HL-60 (cell line): ENCODE measurements at regions not wholly inside any gene's neighbourhood (a gene's known extent, or its start where the extent isn't known, plus 50 kb on each side); places are given as distances from the start of the nearest gene placed in this dataset.

ENCODE experiments used
- TF ChIP-seq, protein P1 (sequence below): IDR thresholded peaks from one replicate; pipeline ENCODE4 v1.5.1; 2011; ENCODE audit warnings: low read length, control low read depth, inconsistent platforms; ENCODE audit not compliant: insufficient read depth
- TF ChIP-seq, protein P2 (sequence below): IDR thresholded peaks from 2 replicates; pipeline ENCODE4 v1.6.1; 2012; ENCODE audit warnings: low read depth; ENCODE audit not compliant: insufficient replicate concordance

DNA sequence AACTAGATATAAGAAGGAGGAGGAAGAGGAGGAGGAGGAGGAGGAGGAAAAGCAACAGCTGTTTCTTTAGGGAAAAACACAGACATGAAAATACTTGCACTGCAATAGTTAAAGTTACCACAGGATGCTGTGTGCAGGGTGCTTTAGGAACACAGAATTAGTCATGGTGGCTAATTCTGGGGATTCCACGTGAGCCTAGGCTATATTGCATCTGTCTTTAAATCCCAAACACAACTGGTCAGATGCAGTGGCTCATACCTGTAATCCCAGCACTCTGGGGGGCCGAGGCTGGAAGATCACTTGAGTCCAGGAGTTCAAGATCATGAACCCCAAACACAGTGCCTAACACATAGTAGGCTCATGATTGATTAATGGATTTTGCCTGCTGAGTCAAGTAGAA is 155.3 kb upstream of the C16orf82 start:
- TF ChIP-seq, protein P1, sequence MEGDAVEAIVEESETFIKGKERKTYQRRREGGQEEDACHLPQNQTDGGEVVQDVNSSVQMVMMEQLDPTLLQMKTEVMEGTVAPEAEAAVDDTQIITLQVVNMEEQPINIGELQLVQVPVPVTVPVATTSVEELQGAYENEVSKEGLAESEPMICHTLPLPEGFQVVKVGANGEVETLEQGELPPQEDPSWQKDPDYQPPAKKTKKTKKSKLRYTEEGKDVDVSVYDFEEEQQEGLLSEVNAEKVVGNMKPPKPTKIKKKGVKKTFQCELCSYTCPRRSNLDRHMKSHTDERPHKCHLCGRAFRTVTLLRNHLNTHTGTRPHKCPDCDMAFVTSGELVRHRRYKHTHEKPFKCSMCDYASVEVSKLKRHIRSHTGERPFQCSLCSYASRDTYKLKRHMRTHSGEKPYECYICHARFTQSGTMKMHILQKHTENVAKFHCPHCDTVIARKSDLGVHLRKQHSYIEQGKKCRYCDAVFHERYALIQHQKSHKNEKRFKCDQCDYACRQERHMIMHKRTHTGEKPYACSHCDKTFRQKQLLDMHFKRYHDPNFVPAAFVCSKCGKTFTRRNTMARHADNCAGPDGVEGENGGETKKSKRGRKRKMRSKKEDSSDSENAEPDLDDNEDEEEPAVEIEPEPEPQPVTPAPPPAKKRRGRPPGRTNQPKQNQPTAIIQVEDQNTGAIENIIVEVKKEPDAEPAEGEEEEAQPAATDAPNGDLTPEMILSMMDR: no peak
- TF ChIP-seq, protein P2, sequence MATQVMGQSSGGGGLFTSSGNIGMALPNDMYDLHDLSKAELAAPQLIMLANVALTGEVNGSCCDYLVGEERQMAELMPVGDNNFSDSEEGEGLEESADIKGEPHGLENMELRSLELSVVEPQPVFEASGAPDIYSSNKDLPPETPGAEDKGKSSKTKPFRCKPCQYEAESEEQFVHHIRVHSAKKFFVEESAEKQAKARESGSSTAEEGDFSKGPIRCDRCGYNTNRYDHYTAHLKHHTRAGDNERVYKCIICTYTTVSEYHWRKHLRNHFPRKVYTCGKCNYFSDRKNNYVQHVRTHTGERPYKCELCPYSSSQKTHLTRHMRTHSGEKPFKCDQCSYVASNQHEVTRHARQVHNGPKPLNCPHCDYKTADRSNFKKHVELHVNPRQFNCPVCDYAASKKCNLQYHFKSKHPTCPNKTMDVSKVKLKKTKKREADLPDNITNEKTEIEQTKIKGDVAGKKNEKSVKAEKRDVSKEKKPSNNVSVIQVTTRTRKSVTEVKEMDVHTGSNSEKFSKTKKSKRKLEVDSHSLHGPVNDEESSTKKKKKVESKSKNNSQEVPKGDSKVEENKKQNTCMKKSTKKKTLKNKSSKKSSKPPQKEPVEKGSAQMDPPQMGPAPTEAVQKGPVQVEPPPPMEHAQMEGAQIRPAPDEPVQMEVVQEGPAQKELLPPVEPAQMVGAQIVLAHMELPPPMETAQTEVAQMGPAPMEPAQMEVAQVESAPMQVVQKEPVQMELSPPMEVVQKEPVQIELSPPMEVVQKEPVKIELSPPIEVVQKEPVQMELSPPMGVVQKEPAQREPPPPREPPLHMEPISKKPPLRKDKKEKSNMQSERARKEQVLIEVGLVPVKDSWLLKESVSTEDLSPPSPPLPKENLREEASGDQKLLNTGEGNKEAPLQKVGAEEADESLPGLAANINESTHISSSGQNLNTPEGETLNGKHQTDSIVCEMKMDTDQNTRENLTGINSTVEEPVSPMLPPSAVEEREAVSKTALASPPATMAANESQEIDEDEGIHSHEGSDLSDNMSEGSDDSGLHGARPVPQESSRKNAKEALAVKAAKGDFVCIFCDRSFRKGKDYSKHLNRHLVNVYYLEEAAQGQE: no peak
